Adrenal gland (tissue), 9 donors: ENCODE measurements at regions not wholly inside any gene's neighbourhood (a gene's known extent, or its start where the extent isn't known, plus 50 kb on each side); places are given as distances from the start of the nearest gene placed in this dataset.
"Not testable (repeated sequence)": the region's sequence is repeated elsewhere in the genome, so short reads cannot be mapped to it uniquely, and the experiment has no call there.

Experiments used
- DNase-seq, 7 donors: peaks; one replicate each; pipeline ENCODE4 v3.0.0-alpha.2; 2019 to 2020
- H3K27ac ChIP-seq, 5 donors: fragments of 200-600 bp; sonication (generic) in 4 of 5; 1 replicate in 3 of 5; 2 replicates in 2 of 5; pipeline versions ENCODE4 v1.5.1 to v1.8.0; 2016 to 2020; ENCODE audit warnings: mild to moderate bottlenecking in 1 of 5
- H3K27me3 ChIP-seq: fragments of 200-600 bp; 2 replicates; pipeline ENCODE4 v1.8.0; 2021
- H3K36me3 ChIP-seq, 2 donors: fragments of 200-600 bp; replicated peaks in 1 of 2; 1 replicate in 1 of 2; 2 replicates in 1 of 2; pipeline versions ENCODE4 v1.5.1 to v1.8.0; 2018 to 2022
- H3K4me1 ChIP-seq, 2 donors: fragments of 200-600 bp; replicated peaks in 1 of 2; 1 replicate in 1 of 2; 2 replicates in 1 of 2; pipeline versions ENCODE4 v1.5.1 to v1.8.0; 2018 to 2021
- H3K4me3 ChIP-seq, 4 donors: fragments of 200-600 bp; sonication (generic) in 3 of 4; one replicate each; pipeline ENCODE4 v1.5.1; 2016 to 2018
- H3K9me3 ChIP-seq, 3 donors: fragments of 200-600 bp; sonication (generic) in 1 of 3; replicated peaks in 1 of 3; 1 replicate in 2 of 3; 2 replicates in 1 of 3; pipeline versions ENCODE4 v1.5.1 to v1.8.0; 2016 to 2021
- CTCF ChIP-seq, 6 experiments: fragments of 450-650 bp in 4 of 6; fragments of 200-600 bp in 2 of 6; sonication (generic) in 1 of 6; IDR thresholded peaks; 1 replicate in 5 of 6; 2 replicates in 1 of 6; pipeline versions ENCODE4 v1.5.1 to v1.8.0; 2016 to 2021; ENCODE audit warnings: antibody characterized with exemption in 6 of 6, mild to moderate bottlenecking in 2 of 6, moderate library complexity in 1 of 6
- POLR2A ChIP-seq, 2 donors: fragments of 450-650 bp; IDR thresholded peaks; one replicate each; pipeline ENCODE4 v1.6.1; 2017; ENCODE audit warnings: antibody characterized with exemption in 2 of 2, mild to moderate bottlenecking in 2 of 2, moderate library complexity in 1 of 2
- WGBS, 4 donors: extraction: QIAGEN DNeasy Blood & Tissue Kit in 2 of 4; methylation state at CpG; one replicate each; pipeline versions ENCODE4 v1.1.5 to v1.1.7; 2013 to 2017; 5-methylcytosine and 5-hydroxymethylcytosine counted together
- intact Hi-C, 2 donors: fragments of 100-400 bp; cut with DNase I; formaldehyde crosslinking; loops; one replicate each; pipeline versions ENCODE4 v1.14.1 to v1.15.0; 2022 to 2023
- donor health status: healthy with polysubstance abuse.
- donor health status: Bipolar disorder and iron deficiency.
- donor health status: DM: yes; HTN: yes; CAD: no.
- donor health status: DM: no; HTN: no; CAD: no.
- donor health status: DM: no; HTN: no; CAD: no.

DNA sequence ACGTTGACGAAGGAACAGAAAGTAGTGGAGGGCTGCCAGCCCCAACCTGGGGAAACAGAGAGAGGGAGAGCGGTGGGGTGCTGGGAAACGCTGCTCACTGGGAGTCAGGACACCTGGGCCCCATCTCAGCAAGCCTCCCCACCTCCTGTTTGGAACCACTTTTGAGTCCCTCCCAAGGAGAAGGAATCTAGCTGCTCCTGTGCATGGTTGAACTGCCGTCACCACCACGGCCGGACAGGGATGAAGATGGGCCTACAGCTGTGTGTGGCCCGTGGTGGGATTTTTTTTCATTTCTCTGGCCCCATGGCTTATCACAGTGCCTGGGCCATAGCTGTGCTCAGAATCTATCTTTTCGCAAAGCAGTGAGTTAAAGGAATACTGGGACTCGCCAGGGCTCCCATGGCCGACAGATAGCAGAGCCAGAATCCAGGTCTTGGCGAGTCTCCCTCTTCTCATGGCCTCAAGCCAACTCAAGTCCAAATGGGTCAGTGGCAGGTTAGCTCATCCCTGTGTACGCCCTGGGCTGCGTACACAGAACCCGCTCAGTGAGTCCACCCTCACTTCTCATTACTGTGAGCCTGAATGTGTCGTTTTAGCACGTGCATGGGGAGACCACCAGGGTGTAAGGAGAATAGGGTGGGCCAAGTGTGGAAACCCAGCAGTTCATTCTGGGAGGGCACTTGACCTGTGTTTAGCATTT, 271.2 kb downstream of the FAM43A start:
- no peaks in the 10 kb centered on the region for H3K4me1 ChIP-seq
- H3K9me3 ChIP-seq, result no peaks in the 10 kb centered on the region
- no peak overlapping the region for H3K4me3 ChIP-seq
- intact Hi-C loops, result no loop called here
- no peaks in the 10 kb centered on the region for H3K27me3 ChIP-seq
- no peak overlapping the region for H3K27ac ChIP-seq
- no peaks in the 10 kb centered on the region for H3K36me3 ChIP-seq
- TF ChIP-seq POLR2A (IDR thresholded peaks at IDR 0.05), result no peak
- TF ChIP-seq CTCF (IDR thresholded peaks at IDR 0.05), result no peak
- 77 to 89% (median 83%) methylated on average over 10 to 17 of the region's 17 CpGs for WGBS, 4 donors
- DNase-seq, result peak in 1 of 7 donors; percentile 38

- TF ChIP-seq POLR2A (IDR thresholded peaks at IDR 0.05) (no peak), CTCF (IDR thresholded peaks at IDR 0.05) (no peak)
- no peaks in the 10 kb centered on the region for H3K36me3 ChIP-seq
- no peak overlapping the region for H3K27ac ChIP-seq
- no peaks in the 10 kb centered on the region for H3K4me1 ChIP-seq
- H3K27me3 ChIP-seq, result no peaks in the 10 kb centered on the region
- H3K4me3 ChIP-seq, result no peak overlapping the region
- WGBS, 4 donors, result 74 to 87% (median 79%) methylated on average over 7 of the region's 7 CpGs
- H3K9me3 ChIP-seq, result no peaks in the 10 kb centered on the region
- no peak for DNase-seq
- intact Hi-C loops, result no loop called here
Measured at GRCh38 chr3:194957743-194958240, 272.1 kb downstream of the FAM43A start.

DNA sequence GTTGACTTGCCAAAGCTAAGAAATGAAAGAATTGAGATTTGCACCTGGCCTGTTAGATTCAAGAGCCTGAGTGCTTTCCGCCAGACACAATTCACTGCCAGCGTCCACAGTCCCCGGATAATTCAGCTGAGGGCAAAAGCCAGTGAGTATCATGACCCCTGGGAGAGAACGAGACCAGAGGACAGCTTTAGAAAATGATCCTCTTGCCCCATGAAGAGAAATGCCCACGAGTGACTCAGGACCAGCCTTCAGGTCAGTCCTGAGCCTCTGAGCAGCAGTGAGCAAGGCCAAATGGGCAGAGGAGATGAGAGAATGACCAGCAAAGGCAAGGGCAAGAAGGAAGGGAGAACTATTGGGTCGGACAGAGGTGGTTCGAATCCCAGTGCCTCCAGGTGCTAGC, 273.5 kb downstream of the FAM43A start:
- WGBS, 4 donors, result 70 to 85% (median 76%) methylated on average over 5 to 7 of the region's 7 CpGs
- no peak overlapping the region for H3K27ac ChIP-seq
- no peaks in the 10 kb centered on the region for H3K27me3 ChIP-seq
- no peak overlapping the region for H3K4me3 ChIP-seq
- DNase-seq, result no peak
- intact Hi-C loops, result no loop called here
- no peaks in the 10 kb centered on the region for H3K4me1 ChIP-seq
- H3K36me3 ChIP-seq, result no peaks in the 10 kb centered on the region
- no peaks in the 10 kb centered on the region for H3K9me3 ChIP-seq
- TF ChIP-seq POLR2A (IDR thresholded peaks at IDR 0.05), result no peak
- TF ChIP-seq CTCF (IDR thresholded peaks at IDR 0.05), result no peak

DNA sequence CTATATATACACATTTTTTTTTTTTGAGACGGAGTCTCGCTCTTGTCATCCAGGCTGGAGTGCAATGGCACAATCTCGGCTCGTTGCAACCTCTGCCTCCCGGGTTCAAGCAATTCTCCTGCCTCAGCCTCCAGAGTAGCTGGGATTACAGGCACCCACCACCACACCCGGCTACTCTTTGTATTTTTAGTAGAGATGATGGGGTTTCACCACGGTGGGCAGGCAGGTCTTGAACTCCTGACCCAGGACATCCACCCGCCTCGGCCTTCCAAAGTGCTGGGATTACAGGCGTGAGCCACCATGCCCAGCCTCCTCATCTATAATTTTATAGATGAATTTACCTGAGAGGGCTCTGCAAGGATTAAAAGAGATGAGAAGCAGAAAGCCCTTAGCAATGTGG, 274.0 kb downstream of the FAM43A start:
- H3K4me1 ChIP-seq, DNase-seq, H3K27me3 ChIP-seq, H3K9me3 ChIP-seq, intact Hi-C loops, H3K27ac ChIP-seq, H3K4me3 ChIP-seq, H3K36me3 ChIP-seq: not testable (repeated sequence)
- WGBS, 4 donors, result 85 to 92% (median 89%) methylated on average over 10 of the region's 10 CpGs

GRCh38 chr3:194960446-194961032, 274.9 kb downstream of the FAM43A start:
- no peak for TF ChIP-seq CTCF (IDR thresholded peaks at IDR 0.05)
- TF ChIP-seq POLR2A (IDR thresholded peaks at IDR 0.05), result no peak
- Histone ChIP-seq H3K4me3 (no peak overlapping the region), H3K9me3 (no peaks in the 10 kb centered on the region), H3K36me3 (no peaks in the 10 kb centered on the region), H3K27me3 (no peaks in the 10 kb centered on the region), H3K4me1 (no peaks in the 10 kb centered on the region), H3K27ac (no peak overlapping the region)
- 84 to 90% (median 88%) methylated on average over 14 of the region's 14 CpGs for WGBS, 4 donors
- intact Hi-C loops, result no loop called here
- DNase-seq, result no peak
